NT2/D1 (cell line): ENCODE measurements at regions not wholly inside any gene's neighbourhood (a gene's known extent, or its start where the extent isn't known, plus 50 kb on each side); places are given as distances from the start of the nearest gene placed in this dataset.

Experiments
- SUZ12 ChIP-seq: IDR thresholded peaks from 2 replicates; pipeline ENCODE4 v1.6.1; 2011; ENCODE audit not compliant: insufficient read length, insufficient read depth; ENCODE audit errors: extremely low read depth
- YY1 ChIP-seq: IDR thresholded peaks from 2 replicates; pipeline ENCODE4 v1.6.1; 2011; ENCODE audit not compliant: insufficient read length, insufficient read depth
- ZNF274 ChIP-seq: IDR thresholded peaks from 2 replicates; pipeline ENCODE4 v1.6.1; 2011; ENCODE audit warnings: mild to moderate bottlenecking, low read depth, low read length

DNA sequence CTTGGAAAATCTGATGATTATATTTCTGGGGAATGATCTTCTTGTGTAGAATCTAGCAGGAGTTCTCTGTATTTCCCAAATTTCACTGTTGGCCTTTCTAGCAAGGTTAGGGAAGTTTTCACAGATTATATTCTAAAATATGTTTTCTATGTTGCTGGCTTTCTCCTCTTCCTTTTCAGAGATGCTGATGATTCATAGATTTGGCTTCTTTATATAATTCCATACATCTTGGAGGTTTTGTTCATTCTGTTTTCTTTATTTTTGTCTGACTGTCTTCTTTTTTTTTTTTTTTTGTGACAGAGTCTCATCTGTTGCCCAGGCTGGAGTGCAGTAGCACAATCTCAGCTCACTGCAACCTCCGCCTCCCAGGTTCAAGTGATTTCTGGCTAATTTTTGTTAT, 957.9 kb upstream of the SLIT2 start:
- TF ChIP-seq ZNF274 (no peak), SUZ12 (no peak), YY1 (no peak)
